Memory B cell (primary cell): ENCODE measurements at regions not wholly inside any gene's neighbourhood (a gene's known extent, or its start where the extent isn't known, plus 50 kb on each side); places are given as distances from the start of the nearest gene placed in this dataset.

Experiments used
- ATAC-seq: fragments of 150-1000 bp; cut with Tn5 transposase; 2 replicates; pipeline ENCODE4 v1.10.0; 2021; ENCODE audit warnings: low read depth, mild to moderate bottlenecking, moderate library complexity
- DNase-seq, 2 donors: peaks; one replicate each; pipeline ENCODE4 v3.0.0; 2022; ENCODE audit warnings: low spot score in 2 of 2
- H3K27ac Mint-ChIP-seq: one replicate; pipeline ENCODE4 v1.8.0; 2022; ENCODE audit warnings: mild to moderate bottlenecking, moderate library complexity, mixed read lengths
- H3K27me3 Mint-ChIP-seq: one replicate; pipeline ENCODE4 v1.8.0; 2022; ENCODE audit warnings: mixed read lengths
- H3K36me3 Mint-ChIP-seq: one replicate; pipeline ENCODE4 v1.8.0; 2022; ENCODE audit warnings: mild to moderate bottlenecking, mixed read lengths
- H3K4me1 Mint-ChIP-seq: one replicate; pipeline ENCODE4 v1.8.0; 2022; ENCODE audit warnings: mixed read lengths
- H3K4me3 Mint-ChIP-seq: one replicate; pipeline ENCODE4 v1.8.0; 2022; ENCODE audit warnings: mild to moderate bottlenecking, moderate library complexity, mixed read lengths
- H3K9me3 Mint-ChIP-seq: one replicate; pipeline ENCODE4 v1.8.0; 2022; ENCODE audit warnings: mixed read lengths

DNA sequence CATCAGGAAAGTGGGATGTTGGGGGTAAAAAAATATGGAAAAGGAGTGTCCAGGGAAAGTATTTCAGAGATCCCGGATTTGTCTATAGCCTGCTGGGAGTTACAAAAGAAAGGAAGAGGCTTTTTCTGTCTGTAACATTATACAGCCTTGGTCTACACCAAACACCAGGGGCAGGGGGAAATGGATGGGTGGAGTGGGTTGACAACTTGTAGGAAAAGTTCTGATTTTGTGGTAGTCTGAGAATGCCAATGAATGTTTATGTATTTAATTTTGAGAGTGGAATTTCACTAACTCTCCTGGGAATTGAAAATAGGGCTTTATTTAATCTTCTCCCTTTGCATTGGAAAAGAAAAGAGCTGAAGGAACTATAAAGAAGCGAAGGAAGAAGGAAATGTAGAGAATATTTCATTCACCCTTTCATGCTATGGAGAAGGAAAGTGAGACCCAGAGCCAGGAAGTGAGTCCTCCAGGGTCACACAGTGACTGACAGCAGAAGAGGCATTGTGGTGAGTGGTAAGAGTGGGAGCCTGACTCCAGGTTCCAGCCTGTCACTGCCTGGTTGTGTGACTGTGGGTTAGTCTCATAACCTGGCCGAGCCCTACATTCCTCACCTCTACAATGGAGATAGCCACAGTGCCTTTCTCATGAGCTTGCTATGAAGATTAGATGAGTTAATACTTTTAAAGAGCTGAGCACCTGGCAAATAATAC, 346.3 kb upstream of the TNP1 start:
- DNase-seq = no peak
- H3K27ac Mint-ChIP-seq = no peak overlapping the region

DNA sequence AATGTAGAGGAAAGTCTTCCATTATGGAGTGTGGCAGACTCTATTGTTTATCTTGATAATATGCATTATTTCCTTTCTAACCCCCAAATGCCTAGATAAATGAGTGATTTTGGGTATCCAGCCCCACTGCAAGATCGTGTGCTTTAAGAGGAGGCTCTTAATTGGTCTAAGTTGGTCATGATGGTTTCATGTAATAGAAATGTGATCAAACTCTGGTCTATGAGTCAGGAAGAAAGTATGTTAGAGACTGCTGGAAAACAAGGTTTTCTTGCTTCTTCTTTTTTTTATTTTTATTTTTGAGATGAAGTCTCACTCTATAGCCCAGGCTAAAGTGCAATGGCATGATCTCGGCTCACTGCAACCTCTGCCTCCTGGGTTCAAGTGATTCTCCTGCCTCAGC, 344.5 kb upstream of the TNP1 start:
- Mint-ChIP-seq H3K27ac (no peak overlapping the region), H3K36me3 (no peaks in the 10 kb centered on the region), H3K9me3 (peaks cover 10% of the 10 kb centered on the region), H3K4me3 (no peak overlapping the region), H3K4me1 (no peaks in the 10 kb centered on the region), H3K27me3 (peaks cover 12% of the 10 kb centered on the region)
- no peak for ATAC-seq
- DNase-seq = no peak

More for the DNA sequence above, 346.3 kb upstream of the TNP1 start:
- no peaks in the 10 kb centered on the region for H3K4me1 Mint-ChIP-seq
- H3K36me3 Mint-ChIP-seq = no peaks in the 10 kb centered on the region
- peaks cover 19% of the 10 kb centered on the region for H3K27me3 Mint-ChIP-seq
- no peak overlapping the region for H3K4me3 Mint-ChIP-seq
- peaks cover 10% of the 10 kb centered on the region for H3K9me3 Mint-ChIP-seq
- no peak for ATAC-seq

DNA sequence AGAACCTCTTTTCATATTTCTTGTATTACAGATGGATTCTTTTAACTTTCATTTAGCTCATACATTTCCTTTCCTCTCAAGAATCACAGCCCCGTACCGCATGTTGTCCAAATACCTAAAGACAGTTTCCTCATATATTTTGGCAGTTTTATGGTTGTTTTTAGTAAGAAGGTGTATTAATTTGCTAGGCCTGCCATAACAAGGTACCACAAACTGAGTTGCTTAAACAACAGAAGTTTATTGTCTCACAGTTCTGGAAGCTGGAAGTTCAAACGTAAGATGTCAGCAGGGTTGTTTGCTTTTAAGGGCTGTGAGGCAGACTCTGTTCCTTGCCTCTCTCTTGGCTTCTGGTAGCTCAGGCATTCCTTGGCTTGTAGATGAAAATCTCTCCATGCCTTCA, 343.2 kb upstream of the TNP1 start:
- no peaks in the 10 kb centered on the region for H3K36me3 Mint-ChIP-seq
- H3K27me3 Mint-ChIP-seq = peaks cover 10% of the 10 kb centered on the region
- DNase-seq = no peak
- H3K4me1 Mint-ChIP-seq = no peaks in the 10 kb centered on the region
- peaks cover 11% of the 10 kb centered on the region for H3K9me3 Mint-ChIP-seq
- no peak overlapping the region for H3K4me3 Mint-ChIP-seq
- ATAC-seq = no peak
- no peak overlapping the region for H3K27ac Mint-ChIP-seq

DNA sequence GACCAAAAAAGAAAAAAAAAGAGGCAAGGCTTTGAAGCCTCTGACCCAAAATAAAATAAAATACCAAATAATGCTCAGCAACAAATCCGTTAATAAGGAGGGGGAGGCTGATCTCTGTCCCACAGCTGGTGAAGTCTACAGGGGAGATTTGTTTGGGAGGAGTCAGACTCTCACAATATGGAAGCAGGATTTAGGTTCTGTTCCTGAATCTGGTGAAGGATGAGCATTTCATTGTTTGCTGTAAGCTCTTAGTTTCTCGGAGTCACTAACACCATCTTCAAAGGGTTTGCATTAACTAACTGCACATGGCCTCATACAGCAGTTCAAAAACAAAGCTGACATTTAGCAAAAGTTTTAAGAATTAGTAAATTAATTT, 339.4 kb upstream of the TNP1 start:
- Mint-ChIP-seq H3K9me3 (peaks cover 14% of the 10 kb centered on the region), H3K4me3 (no peak overlapping the region), H3K27me3 (peaks cover 9% of the 10 kb centered on the region), H3K27ac (no peak overlapping the region), H3K36me3 (peaks cover 1% of the 10 kb centered on the region), H3K4me1 (no peaks in the 10 kb centered on the region)
- no peak for ATAC-seq
- DNase-seq = no peak

DNA sequence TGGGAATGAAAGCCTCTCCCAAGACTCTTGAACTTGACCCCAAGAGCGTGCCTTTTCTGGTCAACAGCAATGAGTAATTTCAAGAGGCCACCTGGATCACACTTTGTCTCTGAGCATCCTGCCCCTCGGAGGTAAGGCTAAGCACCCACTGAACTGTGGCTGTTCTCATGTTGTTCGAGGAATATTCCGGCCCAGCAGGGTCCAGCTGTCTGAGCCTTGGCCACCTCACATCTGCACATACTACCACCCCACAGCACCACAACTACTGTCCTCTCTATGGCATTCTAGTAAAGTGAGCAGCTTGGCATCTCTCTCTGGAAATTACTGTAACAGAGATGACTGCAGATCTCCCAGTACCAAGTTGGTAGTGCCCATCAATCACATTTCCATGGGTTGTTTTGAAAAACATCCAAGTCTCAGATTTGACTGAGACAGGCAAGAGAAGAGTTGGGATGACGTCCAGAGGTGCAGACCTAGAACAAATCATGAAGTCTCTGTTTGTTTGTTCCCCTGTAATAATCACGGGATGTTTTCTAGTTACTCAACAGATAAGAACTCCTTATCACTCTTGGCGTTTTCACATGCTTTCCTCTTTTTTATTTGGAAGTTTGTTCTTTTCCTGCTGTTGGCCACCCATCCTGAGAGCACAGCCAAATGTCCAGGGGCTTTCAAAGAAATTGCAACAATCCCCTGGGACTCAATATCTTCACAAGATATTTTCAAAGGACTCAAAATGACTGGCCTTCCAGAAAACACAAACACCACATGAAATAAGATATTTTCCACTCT, 336.0 kb upstream of the TNP1 start:
- Mint-ChIP-seq H3K4me3 (no peak overlapping the region), H3K36me3 (peaks cover 1% of the 10 kb centered on the region), H3K27ac (no peak overlapping the region), H3K9me3 (peaks cover 6% of the 10 kb centered on the region), H3K27me3 (peaks cover 11% of the 10 kb centered on the region), H3K4me1 (no peaks in the 10 kb centered on the region)
- ATAC-seq = no peak
- no peak for DNase-seq

DNA sequence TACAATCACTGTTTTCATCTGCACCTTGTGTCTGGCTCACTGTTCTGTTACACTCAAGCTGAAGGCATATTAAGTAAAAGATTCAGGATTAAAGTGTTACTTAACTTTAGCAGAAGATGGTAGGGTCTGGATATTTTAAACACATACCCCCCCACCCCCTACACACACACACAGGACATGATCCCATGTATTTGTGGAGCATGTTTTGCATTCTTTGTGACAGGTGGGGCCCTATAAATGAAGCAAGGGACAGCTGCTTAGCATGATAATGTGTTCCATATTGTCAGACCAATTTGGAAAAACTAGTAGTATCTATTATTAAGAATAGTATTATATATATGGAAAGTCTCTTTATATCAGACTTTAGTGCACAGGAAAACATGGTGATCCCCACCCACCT, 335.2 kb upstream of the TNP1 start:
- Mint-ChIP-seq H3K27ac (no peak overlapping the region), H3K4me1 (no peaks in the 10 kb centered on the region), H3K27me3 (peaks cover 11% of the 10 kb centered on the region), H3K36me3 (peaks cover 1% of the 10 kb centered on the region), H3K4me3 (no peak overlapping the region), H3K9me3 (peaks cover 4% of the 10 kb centered on the region)
- no peak for ATAC-seq
- no peak for DNase-seq

DNA sequence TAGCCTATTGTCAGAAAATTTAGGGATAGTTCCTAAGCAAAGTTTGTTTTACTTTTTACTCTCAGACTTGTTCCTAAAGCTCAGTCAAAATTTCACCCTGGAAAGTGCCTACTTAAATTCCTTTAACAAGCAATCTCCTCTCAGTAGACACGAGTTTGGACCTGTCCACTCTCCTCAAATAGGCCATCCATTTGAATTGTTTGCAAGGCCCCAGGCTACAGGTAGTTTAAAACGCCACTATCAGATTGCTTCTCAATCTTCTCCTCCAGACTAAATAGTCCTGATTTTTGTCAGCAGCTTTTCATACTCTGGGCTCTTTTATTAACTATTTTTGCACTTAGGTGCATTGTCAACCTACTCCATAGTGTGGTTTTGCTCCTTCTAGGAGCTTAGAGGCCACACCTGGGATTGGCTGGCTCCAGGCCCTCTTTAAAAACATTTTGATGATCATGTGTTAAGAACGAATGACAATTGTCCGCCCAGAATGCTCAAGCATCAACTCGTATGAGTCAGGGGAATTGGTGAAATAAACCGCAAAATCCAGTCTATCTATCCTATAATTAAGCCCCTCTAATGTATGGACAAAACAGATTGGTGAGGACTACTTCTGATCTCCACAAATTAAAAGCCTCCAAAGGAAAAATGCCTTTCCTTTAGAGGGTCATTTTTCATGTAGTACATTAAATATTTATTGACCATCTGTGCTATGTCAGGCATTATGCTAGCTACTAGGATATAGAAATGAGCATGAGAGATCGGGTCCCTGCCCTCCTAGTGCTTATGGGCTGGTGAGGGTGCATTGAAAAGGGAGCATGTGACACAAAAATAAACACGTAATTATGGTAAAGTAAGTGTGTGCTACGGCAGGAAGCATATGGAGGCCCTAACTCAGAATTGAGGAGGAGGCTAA, 333.8 kb upstream of the TNP1 start:
- Mint-ChIP-seq H3K36me3 (peaks cover 1% of the 10 kb centered on the region), H3K4me3 (no peak overlapping the region), H3K27ac (no peak overlapping the region), H3K9me3 (peaks cover 2% of the 10 kb centered on the region), H3K27me3 (peaks cover 9% of the 10 kb centered on the region), H3K4me1 (no peaks in the 10 kb centered on the region)
- no peak for DNase-seq
- no peak for ATAC-seq

DNA sequence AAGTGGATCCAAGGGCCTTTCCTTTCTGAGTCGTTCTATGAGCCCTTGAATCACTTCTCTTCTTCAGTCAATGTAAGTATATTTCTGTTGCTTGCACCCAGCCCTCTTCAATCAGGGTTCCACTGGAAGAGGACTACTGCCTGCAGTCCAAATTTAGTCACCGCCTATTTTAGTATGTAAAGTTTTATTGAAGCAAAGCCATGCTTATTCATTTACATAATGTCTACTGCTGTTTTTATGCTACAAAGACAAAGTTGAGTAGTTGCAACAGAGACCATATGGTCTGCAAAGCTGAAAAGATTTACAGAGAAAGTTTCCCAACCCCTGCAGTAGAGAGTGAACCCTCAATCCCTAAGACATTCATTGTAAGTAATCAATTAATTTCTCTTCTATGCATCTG, 332.5 kb upstream of the TNP1 start:
- Mint-ChIP-seq H3K4me1 (no peaks in the 10 kb centered on the region), H3K27me3 (peaks cover 10% of the 10 kb centered on the region), H3K27ac (no peak overlapping the region), H3K9me3 (peaks cover 2% of the 10 kb centered on the region), H3K36me3 (peaks cover 1% of the 10 kb centered on the region), H3K4me3 (no peak overlapping the region)
- no peak for ATAC-seq
- no peak for DNase-seq

DNA sequence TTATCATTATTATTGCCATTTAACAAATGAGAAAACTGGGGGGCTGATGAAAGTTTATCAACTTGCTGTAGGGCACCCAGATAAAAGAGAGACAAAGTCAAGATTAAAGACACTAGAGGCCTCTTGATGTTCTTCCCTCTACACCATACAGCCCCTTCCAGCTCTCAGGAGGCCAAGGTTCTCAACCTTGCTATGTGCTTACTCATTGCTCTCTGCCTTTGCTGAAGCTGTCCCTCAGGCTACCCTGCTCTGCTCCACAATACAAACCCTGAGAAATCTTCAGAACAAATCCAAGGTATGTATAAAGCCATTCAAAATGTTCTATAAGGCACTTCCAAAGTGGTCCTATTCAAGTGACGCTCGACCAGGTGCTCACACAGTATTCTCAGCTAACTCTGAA, 329.9 kb upstream of the TNP1 start:
- no peak for ATAC-seq
- DNase-seq = no peak
- no peak overlapping the region for H3K4me3 Mint-ChIP-seq

DNA sequence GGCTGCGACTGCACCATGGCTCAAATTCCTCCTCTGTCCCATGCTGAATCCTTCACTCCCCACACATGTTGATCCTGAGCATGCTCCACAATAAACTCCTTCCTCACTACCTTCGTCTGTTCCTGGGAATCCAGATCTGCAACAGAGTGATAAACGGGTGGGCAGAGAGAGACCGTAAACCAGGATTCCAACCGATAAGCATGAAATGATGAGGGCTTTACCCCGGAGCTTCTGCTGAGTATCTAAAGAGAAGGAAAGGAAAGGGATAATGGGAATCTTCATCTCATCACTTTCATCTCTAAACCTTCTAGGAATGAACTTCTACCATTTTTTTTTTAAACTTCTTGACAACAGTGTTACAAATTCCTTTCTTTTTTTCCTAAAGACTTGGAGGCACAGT, 329.3 kb upstream of the TNP1 start:
- H3K27me3 Mint-ChIP-seq = peaks cover 5% of the 10 kb centered on the region
- DNase-seq (no peak), ATAC-seq (no peak)
- H3K4me1 Mint-ChIP-seq = no peaks in the 10 kb centered on the region
- H3K4me3 Mint-ChIP-seq = no peak overlapping the region
- no peaks in the 10 kb centered on the region for H3K36me3 Mint-ChIP-seq
- H3K27ac Mint-ChIP-seq = no peak overlapping the region
- H3K9me3 Mint-ChIP-seq = no peaks in the 10 kb centered on the region

More for the DNA sequence above, 329.9 kb upstream of the TNP1 start:
- Mint-ChIP-seq H3K36me3 (no peaks in the 10 kb centered on the region), H3K9me3 (no peaks in the 10 kb centered on the region), H3K27me3 (peaks cover 7% of the 10 kb centered on the region), H3K27ac (no peak overlapping the region), H3K4me1 (no peaks in the 10 kb centered on the region)

DNA sequence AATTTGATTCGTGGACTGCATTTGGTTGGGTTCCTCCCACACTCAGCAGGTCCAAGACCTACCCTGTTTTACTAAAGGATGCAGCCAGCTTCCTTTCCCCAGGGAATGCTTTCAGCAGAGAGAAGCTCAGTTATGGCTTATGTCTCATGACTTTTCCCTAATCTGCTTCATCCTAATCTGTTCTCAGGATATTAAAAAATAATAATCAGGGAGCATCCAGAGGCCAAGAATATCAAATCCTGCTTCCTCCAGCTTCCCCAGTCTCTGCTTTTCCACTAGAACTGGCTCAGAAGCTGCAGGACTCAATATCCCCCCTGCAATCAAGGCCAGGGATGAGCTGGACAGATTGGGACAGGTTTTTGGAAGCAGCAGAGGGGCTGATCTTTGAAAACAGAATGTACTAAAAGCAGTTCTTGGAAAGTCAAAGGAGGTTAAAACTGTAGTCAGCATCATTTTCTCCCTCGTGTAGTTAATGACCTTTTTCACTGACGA, 326.9 kb upstream of the TNP1 start:
- DNase-seq (no peak), ATAC-seq (no peak)
- no peak overlapping the region for H3K4me3 Mint-ChIP-seq
- H3K36me3 Mint-ChIP-seq = no peaks in the 10 kb centered on the region
- H3K27ac Mint-ChIP-seq = no peak overlapping the region
- no peaks in the 10 kb centered on the region for H3K4me1 Mint-ChIP-seq
- no peaks in the 10 kb centered on the region for H3K9me3 Mint-ChIP-seq
- H3K27me3 Mint-ChIP-seq = peaks cover 2% of the 10 kb centered on the region

DNA sequence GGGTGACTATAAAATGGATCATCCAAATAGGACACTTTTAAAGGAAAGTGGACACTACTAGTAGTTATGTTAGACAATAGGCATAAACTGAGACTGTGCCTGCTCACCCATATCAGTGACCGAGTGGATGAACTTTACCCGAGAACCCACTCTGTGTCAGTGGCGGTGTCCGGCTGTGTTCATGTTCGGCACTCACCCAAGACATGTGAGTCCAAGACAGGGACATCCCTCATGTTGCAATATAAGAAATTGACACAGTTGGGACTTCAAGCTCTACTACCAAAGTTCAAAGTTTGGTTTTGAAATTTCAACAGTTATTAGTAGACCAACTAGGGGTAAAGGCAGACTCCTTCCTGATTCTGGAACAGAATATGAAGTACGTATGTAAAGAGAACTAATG, 326.3 kb upstream of the TNP1 start:
- H3K4me3 Mint-ChIP-seq = no peak overlapping the region
- no peak for ATAC-seq
- no peaks in the 10 kb centered on the region for H3K4me1 Mint-ChIP-seq
- no peaks in the 10 kb centered on the region for H3K9me3 Mint-ChIP-seq
- no peaks in the 10 kb centered on the region for H3K36me3 Mint-ChIP-seq
- no peak for DNase-seq
- peaks cover 2% of the 10 kb centered on the region for H3K27me3 Mint-ChIP-seq
- H3K27ac Mint-ChIP-seq = no peak overlapping the region

DNA sequence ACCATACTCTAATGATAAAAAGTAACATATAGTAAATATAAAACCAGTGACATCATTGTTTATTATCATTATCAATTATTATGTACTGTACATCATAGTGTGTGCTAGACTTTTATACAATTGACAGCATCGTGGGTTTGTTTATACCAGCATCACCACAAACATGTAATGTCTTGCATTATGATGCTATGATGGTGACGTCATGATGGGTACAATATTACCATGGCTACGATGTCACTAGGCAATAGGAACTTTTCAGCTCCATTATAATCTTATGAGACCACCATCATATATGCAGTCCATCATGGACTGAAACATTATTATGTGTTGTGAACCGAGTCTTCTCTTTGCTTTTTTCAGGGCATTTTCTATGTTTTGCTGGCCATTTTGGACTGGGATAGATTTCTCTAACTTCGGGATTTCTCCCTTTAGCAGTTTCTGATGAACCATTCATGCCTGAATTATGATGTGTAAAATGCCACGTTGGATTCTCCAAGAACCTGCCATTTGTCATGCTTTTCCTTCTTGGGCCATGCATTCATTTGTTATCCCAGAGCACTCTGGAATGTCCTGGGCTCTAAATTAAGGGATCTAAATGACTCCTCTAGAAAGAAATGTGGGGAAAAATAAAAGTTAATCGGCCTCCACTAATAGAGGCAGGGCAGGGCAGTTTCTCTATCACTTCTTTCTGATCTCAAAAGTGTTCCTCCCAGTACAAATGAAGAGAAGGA, 325.6 kb upstream of the TNP1 start:
- no peak overlapping the region for H3K27ac Mint-ChIP-seq
- H3K4me3 Mint-ChIP-seq = no peak overlapping the region
- H3K4me1 Mint-ChIP-seq = no peaks in the 10 kb centered on the region
- DNase-seq (no peak), ATAC-seq (no peak)
- H3K27me3 Mint-ChIP-seq = peaks cover 2% of the 10 kb centered on the region
- H3K9me3 Mint-ChIP-seq = no peaks in the 10 kb centered on the region
- no peaks in the 10 kb centered on the region for H3K36me3 Mint-ChIP-seq
